Adipose tissue (tissue), 3 donors: ENCODE measurements at regions not wholly inside any gene's neighbourhood (a gene's known extent, or its start where the extent isn't known, plus 50 kb on each side); places are given as distances from the start of the nearest gene placed in this dataset.

Source experiments
- H3K27ac ChIP-seq: one replicate; pipeline ENCODE4 v1.5.1; 2013; ENCODE audit warnings: low read depth, low read length
- WGBS, 3 donors: extraction: QIAGEN DNeasy Blood & Tissue Kit; methylation state at CpG; one replicate each; pipeline ENCODE4 v1.1.7; 2013; 5-methylcytosine and 5-hydroxymethylcytosine counted together
- donor health status: healthy with polysubstance abuse.
- donor health status: Bipolar disorder and iron deficiency.
- donor health status: healthy.

DNA sequence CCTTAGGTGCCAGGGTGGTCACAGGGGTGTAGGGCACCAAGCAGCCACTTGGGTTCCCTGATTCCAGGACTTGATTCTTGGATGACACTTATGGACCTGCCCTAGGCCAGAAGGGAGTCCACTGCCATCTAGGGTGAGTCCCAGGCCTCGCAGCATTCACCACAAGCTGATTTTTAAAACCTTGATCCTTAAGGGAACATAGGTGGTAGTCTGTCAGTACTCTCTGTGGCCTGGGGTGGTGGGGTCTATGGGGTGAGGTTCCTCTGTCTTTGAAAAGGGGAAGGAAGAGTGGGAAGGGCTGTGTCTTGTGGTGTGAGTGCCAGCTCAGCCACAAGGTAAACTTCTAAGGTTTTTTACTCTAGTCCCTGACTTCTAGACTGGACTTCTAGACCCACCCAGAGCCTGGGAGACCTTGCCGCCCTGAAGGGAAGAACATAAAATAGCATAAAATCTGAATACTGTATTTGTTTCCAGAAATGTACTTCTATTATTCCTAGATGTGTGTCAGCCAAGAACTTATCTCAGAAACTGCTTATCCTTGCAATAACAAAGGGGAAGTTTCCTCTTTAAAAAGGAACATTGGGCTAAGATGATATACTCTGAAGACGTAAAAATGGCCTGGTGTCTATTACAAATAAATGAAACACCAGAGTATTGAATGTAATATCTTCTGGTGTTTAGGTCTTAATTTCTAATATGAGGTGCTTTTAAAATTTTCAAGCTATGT is 757.3 kb downstream of the LTN1 start:
- 50 to 67% (median 55%) methylated on average over 3 of the region's 3 CpGs for WGBS, 3 donors
- no peak overlapping the region for H3K27ac ChIP-seq

DNA sequence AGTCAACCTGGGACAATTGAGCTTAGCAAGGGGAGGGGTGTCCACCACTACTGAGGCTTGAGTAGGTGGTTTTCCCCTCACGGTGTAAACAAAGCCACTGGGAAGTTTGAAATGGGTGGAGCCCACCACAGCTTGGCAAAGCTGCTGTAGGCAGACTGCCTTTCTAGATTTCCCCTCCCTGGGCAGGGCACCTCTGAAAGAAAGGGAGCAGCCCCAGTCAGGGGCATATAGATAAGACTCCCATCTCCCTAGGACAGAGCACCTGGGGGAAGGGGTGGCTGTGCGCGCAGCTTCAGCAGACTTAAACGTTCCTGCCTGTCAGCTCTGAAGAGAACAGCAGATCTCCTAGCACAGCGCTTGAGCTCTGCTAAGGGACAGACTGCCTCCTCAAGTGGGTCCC is 758.4 kb downstream of the LTN1 start:
- no peak overlapping the region for H3K27ac ChIP-seq

DNA sequence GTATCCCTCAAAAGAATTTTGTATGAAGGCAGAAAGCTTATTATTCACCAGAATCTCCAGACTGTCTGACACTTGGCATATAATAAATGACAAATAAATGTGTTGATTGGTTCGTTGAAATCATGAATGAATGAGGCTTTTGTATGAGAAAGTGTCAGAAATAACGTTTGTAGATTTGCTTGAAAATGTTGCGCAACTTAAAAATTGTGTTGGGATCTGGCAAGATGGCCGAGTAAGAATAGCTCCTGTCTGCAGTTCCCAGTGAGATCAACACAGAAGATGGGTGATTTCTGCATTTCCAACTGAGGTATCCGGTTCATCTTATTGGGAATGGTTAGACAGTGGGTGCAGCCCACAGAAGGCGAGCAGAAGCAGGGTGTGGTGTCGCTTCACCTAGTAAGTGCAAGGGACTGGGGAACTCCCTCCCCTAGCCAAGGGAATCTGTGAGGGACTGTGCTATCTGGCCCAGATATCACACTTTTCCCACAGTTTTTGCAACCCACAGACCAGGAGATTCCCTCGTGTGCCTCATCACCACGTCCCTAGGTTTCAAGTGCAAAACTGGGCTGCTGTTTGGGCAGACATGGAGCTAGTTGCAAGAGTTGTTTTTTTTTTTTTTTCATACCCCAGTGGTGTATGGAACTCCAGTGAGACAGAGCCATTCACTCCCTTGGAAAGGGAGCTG is 759.0 kb downstream of the LTN1 start:
- no peak overlapping the region for H3K27ac ChIP-seq
- WGBS, 3 donors = 77 to 84% (median 83%) methylated on average over 9 of the region's 9 CpGs

More for the DNA sequence above, 758.4 kb downstream of the LTN1 start:
- 79 to 93% (median 80%) methylated on average over 5 of the region's 5 CpGs for WGBS, 3 donors

DNA sequence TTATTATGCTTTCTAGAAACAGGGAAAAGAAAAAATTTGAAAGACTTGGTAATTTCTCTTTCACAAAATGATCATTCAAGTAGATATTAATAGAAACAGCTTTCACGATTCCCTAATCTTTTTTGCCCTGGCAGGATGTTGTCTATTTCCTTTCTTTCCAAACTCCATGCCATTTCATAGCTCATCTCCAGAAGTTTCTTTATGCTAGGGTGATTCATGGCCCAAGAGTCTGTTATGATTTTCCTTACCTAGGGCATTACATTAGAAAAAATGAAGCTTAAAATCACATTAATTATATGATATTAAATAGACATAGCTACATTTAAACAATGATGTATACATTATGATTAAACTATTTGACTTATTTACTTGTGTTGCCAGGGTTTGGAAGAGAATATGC is 762.1 kb downstream of the LTN1 start:
- WGBS, 3 donors = 14 to 29% (median 24%) methylated on average over 1 of the region's 1 CpG
- H3K27ac ChIP-seq = no peak overlapping the region

DNA sequence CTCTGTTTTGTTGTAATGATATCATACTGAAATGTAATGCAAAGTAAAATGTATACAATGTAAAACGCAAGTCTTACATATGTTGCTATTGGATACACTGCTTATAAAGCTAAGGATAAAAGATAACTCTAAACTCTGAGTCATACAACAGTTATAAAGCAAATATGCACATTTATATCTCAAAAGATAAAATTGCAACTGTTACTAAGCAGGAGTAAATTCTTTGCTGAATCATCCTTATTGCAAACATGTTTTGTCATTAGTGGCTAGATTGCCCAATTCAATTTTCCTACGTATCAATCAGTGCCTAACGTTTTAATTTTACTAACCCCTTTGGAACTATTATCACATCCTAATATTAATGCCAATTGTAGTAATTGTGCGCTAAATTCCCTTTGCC is 762.9 kb downstream of the LTN1 start:
- no peak overlapping the region for H3K27ac ChIP-seq
- WGBS, 3 donors = 42 to 50% (median 46%) methylated on average over 4 of the region's 4 CpGs

DNA sequence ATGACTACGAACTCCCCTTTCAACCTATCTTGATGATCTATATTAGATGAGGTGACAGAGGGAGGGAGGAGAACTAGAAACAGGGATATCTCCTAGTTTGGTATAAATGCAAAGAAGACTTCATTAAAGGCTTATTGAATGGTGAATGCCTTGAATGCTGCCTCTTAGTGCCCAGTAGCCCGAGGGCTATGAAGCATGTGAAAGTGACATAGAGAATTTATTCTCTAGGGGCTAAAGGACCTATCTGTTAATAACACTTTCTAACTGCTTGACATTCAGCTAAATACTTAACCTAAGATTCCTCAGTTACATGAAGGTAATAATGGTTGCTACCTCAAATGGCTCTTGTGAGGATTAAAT is 764.1 kb downstream of the LTN1 start:
- 84 to 88% (median 86%) methylated on average over 2 of the region's 2 CpGs for WGBS, 3 donors
- H3K27ac ChIP-seq = no peak overlapping the region

DNA sequence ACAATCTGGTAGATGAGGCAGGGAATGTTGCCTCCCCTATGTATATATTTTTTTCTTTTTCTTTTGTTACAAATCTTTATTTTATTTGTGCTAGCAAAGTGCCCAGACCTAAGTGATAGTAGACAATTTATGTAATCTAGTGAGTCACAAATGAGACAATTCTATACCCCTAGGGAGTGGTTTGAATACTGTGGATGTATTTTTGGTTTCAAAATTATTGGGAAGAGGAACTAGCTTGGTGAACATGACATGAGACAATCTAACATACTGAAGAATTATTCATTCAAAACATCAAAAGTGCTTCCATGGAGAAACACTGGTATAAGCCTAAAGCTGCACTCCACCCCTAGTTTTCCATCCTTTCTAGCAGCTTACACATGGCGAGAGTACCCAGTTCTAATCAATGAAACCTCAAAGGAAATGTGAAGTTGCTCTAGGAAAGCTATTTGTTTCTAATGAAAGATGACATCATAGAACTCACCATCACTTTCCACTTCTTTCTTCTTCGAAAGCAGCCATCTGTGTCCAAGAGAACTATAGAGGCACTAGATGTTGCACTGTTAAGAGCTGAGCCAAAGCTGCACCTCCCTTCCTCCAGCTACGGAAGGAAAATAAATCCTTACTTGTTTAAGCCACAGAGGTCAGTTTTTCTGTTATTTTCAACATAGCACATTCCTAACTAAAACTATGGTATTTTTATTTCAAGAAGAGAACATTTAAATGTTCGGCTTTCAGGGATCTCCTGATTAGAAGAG is 764.6 kb downstream of the LTN1 start:
- no peak overlapping the region for H3K27ac ChIP-seq
- WGBS, 3 donors = 64 to 87% (median 66%) methylated on average over 4 of the region's 4 CpGs

DNA sequence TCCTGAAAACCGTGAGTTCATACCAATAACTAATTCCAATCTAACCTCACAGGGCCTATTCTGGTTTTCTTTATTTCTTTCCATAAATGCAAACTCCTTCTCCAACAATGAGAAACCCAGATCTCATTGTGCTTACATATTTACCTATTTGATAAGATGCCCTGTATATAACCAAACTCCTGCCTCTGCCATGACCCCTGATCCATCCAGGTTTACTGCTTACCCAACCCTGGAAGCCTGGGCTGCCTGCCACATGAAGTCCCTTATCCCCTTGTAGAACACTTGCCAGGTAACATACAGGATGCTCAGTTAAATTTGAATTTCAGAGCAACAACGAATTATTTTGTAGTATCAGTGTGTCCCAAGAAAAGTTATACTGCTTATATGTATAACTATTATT is 766.1 kb downstream of the LTN1 start:
- H3K27ac ChIP-seq = no peak overlapping the region
- WGBS, 3 donors = 84 to 89% (median 86%) methylated on average over 2 of the region's 2 CpGs

DNA sequence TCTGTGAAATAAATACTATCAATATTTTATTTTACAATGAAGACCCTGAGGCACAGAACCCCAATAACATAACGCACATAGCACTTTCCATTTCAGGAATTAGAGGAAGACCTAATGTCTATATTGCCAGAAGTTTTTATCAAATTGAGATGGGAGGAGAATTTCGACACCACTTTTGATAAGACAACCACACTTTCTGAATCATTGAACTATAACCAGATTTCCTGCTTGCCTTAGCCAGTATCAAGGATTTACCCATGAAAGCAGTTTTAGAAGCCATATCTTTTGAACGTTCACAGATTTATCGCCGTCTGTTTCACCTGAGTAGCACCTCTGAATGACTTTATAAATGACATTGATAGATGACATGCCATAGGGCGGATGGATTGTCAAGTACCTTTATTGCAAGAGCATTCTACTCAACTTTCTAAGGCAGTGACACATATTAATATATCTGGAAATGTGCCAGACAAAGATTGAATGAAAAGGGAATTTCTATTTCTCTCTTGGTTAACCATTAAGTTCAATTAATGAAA is 768.4 kb downstream of the LTN1 start:
- H3K27ac ChIP-seq = no peak overlapping the region
- 75 to 88% (median 87%) methylated on average over 6 of the region's 6 CpGs for WGBS, 3 donors

DNA sequence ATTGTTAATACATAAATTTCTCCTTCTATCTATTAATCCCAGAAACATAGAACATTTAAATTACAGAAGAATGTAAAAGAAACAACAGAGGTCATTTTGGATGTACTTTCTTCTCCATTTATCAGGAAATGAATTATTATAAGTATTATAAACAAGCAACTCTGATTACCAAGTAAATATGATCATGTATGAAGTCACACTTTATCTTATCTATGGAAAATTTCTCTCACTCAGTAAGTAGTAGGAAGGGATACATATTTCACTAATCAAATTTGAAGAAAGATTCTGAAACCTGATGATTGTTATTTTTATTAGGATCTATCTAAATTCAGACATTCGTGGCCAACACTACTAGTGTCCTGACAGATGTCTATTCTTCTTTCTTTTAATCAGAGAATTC is 770.7 kb downstream of the LTN1 start:
- WGBS, 3 donors = 44 to 82% (median 82%) methylated on average over 1 of the region's 1 CpG
- H3K27ac ChIP-seq = no peak overlapping the region

DNA sequence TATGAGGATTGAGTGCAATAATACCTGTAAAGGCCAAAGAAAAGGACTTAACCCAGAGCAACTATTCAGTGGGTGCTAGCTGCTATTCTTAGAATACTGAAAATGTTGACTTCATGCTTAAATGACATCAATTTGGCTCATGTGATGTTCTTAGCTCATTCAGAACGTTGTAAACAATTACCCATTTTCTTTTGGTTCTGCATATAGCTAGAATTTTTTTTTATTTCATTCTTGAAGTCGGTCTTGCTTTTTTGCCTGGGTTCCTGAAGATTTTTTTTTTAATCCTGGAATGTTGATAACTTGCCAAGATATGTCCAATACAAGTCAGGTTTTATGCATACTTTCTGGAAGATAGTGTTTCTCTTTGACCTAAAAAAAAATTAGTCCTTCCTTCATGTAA is 772.0 kb downstream of the LTN1 start:
- no peak overlapping the region for H3K27ac ChIP-seq
- 17 to 37% (median 28%) methylated on average over 2 of the region's 2 CpGs for WGBS, 3 donors

DNA sequence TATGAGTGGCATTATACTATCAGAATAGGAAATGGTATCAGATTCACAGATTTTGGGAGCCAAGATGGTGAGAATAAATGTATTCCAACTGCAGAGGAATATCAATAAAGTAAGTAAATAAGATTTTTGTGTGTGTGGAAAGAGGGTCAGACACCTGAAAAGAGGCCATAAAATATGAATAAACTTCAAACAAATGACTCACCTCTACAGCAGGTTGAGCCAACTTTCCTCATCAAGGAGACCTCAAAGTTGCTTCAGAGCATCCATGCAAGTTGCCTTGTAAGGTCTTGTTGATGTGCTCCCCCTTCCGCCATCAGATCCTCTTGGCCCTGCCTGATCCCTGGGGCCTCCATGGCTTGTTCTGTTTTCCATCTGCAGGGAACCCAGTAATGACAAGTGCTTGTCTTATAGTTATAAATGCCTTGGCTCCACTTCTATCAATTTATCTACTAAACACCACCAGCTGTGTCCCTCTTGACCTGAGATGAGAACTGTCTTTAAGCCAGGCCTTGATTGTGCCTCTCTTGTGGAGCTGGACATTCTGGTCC is 775.6 kb downstream of the LTN1 start:
- 0 to 95% (median 58%) methylated on average over 1 of the region's 1 CpG for WGBS, 3 donors
- H3K27ac ChIP-seq = no peak overlapping the region

DNA sequence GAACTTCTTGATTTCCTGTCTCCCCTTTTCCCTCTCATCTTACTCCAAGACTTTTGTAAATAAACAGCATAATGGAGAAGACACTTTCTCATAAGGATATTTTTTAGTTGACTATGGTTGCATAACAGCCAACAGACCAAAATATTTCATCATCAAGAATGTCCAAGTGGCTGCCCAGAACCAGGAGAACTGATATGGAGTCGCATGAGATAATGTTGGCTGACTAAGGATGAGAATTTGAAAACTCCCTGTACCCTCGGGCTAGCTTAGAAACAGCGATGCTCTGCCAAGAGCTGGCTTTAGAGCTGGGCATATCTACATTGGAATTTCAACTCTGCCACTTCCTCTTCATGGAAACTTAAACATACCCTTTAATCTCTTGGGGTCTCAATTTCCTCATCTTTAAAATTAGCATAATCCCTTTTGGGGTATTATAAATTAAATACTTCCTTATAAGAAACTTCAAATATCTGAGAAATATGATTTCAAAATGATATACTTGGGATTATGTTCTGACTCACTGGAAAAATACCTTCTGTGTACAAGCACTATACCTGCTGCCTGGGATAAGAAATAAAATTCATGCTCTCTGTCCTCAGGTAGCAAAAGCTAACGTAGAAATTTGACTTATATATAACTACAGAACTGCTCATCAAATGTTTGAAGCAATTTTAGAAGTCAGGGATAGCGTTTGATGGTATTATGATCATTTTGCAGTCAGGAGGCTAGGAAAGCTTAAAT is 777.3 kb downstream of the LTN1 start:
- H3K27ac ChIP-seq = no peak overlapping the region
- 48 to 57% (median 54%) methylated on average over 5 of the region's 5 CpGs for WGBS, 3 donors

DNA sequence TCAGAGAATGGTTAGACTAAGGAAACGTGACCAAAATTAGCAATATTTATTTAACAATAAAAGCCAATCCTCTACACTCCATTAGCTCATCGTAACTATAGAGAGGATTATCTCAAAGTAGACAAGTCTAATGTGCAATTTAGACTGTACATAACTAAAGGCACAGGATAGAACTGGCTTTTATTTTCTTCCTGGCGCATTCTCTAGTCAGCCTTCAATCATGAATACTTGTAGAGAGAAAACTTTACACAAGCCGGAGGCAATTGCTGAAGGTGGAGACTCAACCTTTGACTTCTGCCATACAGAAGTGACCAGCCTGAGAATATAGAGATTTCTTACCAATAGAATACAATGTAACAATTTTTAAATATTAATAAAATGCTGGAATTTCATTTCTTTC is 777.9 kb downstream of the LTN1 start:
- H3K27ac ChIP-seq = no peak overlapping the region

DNA sequence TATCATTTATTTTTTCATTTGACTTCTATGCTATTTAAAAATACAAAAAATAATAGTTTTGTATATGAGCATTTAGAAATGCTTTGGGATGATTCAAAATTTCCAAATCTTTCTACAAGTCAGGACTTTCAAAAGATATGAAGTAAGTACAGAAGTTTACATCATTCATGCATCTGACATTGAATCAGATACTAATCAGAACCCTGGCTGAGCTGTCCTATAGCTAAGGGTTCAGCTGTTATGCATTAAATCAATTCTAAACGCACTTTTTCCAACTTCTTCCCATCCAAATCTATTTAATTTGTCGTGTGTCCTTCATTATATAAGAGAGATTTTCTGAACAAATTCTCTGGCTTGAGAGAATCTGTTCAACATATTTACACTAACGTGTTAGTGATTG is 779.4 kb downstream of the LTN1 start:
- H3K27ac ChIP-seq = no peak overlapping the region
- WGBS, 3 donors = 85 to 91% (median 89%) methylated on average over 3 of the region's 3 CpGs

More for the DNA sequence above, 777.9 kb downstream of the LTN1 start:
- WGBS, 3 donors = 80 to 94% (median 86%) methylated on average over 4 of the region's 4 CpGs

DNA sequence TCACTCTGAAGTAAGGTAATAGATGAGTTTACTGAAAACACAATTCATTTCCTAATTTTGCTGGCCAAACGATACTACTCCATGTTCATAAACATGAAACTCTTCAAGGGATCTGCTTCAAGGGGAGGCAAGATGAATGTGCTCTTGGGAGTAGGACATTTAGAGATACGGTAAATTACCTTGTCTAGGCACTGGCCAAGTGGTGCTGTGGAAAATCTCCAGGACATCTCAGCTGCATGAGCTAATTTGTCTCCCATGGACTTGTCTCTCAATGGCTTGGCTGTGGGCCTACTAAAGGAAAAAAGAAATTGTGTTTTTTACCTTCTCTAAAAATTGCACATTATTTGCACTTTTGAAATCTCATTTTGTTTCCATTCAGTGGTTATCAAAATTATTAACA is 780.6 kb downstream of the LTN1 start:
- WGBS, 3 donors = 47 to 65% (median 54%) methylated on average over 2 of the region's 2 CpGs
- H3K27ac ChIP-seq = no peak overlapping the region

DNA sequence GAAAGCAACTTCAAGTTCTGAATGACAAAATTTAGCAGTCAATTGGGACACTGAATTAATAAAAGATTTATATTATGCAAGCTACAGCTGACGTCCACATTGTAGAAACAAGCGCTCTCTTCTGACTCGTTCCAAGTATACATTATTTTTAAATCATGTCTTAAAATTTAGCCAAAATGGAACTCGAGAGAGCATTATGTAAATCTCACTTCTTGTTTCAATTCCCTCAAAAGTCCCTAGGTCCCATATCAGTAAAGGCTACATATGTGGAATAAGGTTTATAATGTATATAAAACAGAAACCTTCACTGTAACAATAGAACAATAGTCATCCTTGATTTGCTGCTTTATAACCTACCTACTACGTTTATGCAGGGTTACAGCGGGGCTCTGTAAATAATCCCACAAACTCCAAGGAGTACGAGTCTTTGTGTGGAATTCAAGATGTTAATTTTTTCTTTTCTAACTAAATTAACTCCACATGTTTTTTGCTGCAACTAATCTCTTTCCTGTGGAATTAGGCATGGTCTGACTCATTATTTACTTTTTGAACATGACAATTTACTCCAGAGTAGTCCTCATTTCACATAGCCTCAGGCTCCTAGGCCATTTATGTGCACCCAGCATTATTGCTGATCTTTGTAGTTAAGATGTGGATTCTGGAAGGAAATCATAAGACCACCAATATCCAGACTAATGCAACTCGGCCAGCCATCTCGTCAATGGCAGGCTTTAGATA is 785.1 kb downstream of the LTN1 start:
- whole genome bisulfite sequencing, 3 donors = 58 to 72% (median 65%) methylated on average over 9 of the region's 9 CpGs
- H3K27ac ChIP-seq = no peak overlapping the region

DNA sequence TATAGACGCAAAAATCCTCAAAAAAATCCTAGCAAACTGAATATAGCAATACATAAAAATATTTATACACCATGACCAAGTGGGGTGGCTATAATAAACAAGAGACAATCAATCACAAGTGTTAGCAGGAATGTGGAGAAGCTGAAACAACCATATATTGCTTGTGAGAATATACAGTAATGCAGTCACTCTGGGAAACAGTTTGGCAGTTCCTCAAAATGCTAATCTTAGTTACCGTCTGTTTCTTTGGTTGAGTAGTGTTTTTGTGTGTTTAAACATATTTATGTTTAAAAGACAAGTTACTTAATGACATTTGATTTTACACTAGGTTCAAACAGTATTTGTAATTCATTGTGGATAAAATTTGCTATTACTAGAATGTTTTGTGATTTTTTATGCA is 792.0 kb downstream of the LTN1 start:
- no peak overlapping the region for H3K27ac ChIP-seq
- 60 to 71% (median 63%) methylated on average over 2 of the region's 2 CpGs for WGBS, 3 donors
